GM23338 (cell line): ENCODE measurements at regions not wholly inside any gene's neighbourhood (a gene's known extent, or its start where the extent isn't known, plus 50 kb on each side); places are given as distances from the start of the nearest gene placed in this dataset.

Source experiments
- ATAC-seq: fragments of 200-7000 bp; cut with Tn5 transposase; 3 replicates; pipeline ENCODE4 v1.9.1; 2020
- DNase-seq: peaks from one replicate; pipeline ENCODE4 v3.0.0-alpha.2; 2015; ENCODE audit warnings: low spot score
- H2AFZ ChIP-seq: fragments of 200-600 bp; sonication (generic); 2 replicates; pipeline ENCODE4 v1.8.0; 2016; ENCODE audit warnings: antibody characterized with exemption, mild to moderate bottlenecking, moderate library complexity
- H3F3A ChIP-seq: fragments of 200-600 bp; sonication (generic); replicated peaks from 2 replicates; pipeline ENCODE4 v1.8.0; 2017; ENCODE audit warnings: antibody characterized with exemption, mixed run types, low read depth
- H3K27ac ChIP-seq: fragments of 200-600 bp; sonication (generic); 2 replicates; pipeline ENCODE4 v1.6.1; 2016; ENCODE audit warnings: low read depth
- H3K27me3 ChIP-seq: fragments of 200-600 bp; sonication (generic); 2 replicates; pipeline ENCODE4 v1.8.0; 2016; ENCODE audit warnings: mild to moderate bottlenecking, mixed run types, moderate library complexity; ENCODE audit not compliant: insufficient read depth
- H3K36me3 ChIP-seq: fragments of 200-600 bp; sonication (generic); 2 replicates; pipeline ENCODE4 v1.8.0; 2016; ENCODE audit warnings: mild to moderate bottlenecking; ENCODE audit not compliant: insufficient read depth
- H3K4me1 ChIP-seq: fragments of 200-600 bp; sonication (generic); 2 replicates; pipeline ENCODE4 v1.8.0; 2016; ENCODE audit warnings: mild to moderate bottlenecking, moderate library complexity; ENCODE audit not compliant: insufficient read depth
- H3K4me2 ChIP-seq: fragments of 200-600 bp; sonication (generic); 2 replicates; pipeline ENCODE4 v1.7.1; 2017; ENCODE audit warnings: mixed run types
- H3K4me3 ChIP-seq: fragments of 200-600 bp; sonication (generic); 2 replicates; pipeline ENCODE4 v1.6.1; 2016; ENCODE audit warnings: mixed run types
- H3K79me2 ChIP-seq: fragments of 200-600 bp; sonication (generic); replicated peaks from 2 replicates; pipeline ENCODE4 v1.8.0; 2017; ENCODE audit warnings: mild to moderate bottlenecking; ENCODE audit not compliant: insufficient read depth
- H3K9me2 ChIP-seq: fragments of 200-600 bp; sonication (generic); 2 replicates; pipeline ENCODE4 v1.8.0; 2017; ENCODE audit not compliant: insufficient read depth
- H4K20me1 ChIP-seq: fragments of 200-600 bp; sonication (generic); replicated peaks from 2 replicates; pipeline ENCODE4 v1.8.0; 2017; ENCODE audit warnings: mild to moderate bottlenecking; ENCODE audit not compliant: insufficient read depth
- H3K27ac Mint-ChIP-seq: 2 replicates; pipeline ENCODE4 v1.8.0; 2020; ENCODE audit warnings: inconsistent platforms, mild to moderate bottlenecking, moderate library complexity, mixed read lengths
- H3K27me3 Mint-ChIP-seq: 3 replicates; pipeline ENCODE4 v1.8.0; 2022; ENCODE audit warnings: low read depth, mild to moderate bottlenecking, moderate library complexity, mixed read lengths, inconsistent platforms; ENCODE audit not compliant: insufficient read depth, poor library complexity
- H3K36me3 Mint-ChIP-seq: 3 replicates; pipeline ENCODE4 v1.8.0; 2021; ENCODE audit warnings: low read depth, mild to moderate bottlenecking, inconsistent platforms, moderate library complexity, mixed read lengths
- H3K4me1 Mint-ChIP-seq: 3 replicates; pipeline ENCODE4 v1.8.0; 2020; ENCODE audit warnings: mild to moderate bottlenecking, inconsistent platforms, mixed read lengths
- H3K4me3 Mint-ChIP-seq: 3 replicates; pipeline ENCODE4 v1.8.0; 2021; ENCODE audit warnings: moderate library complexity, mild to moderate bottlenecking, inconsistent platforms, mixed read lengths
- H3K9me3 Mint-ChIP-seq: 3 replicates; pipeline ENCODE4 v1.8.0; 2020; ENCODE audit warnings: moderate library complexity, mild to moderate bottlenecking, inconsistent platforms, mixed read lengths
- CREB1 ChIP-seq: fragments of 250-450 bp; sonication (Bioruptor Pico); IDR thresholded peaks from 2 replicates; pipeline ENCODE4 v1.5.0; 2020; ENCODE audit warnings: low read depth, mild to moderate bottlenecking, moderate library complexity
- CTCF ChIP-seq, 2 experiments: fragments of 200-600 bp in 1 of 2; sonication (generic) in 1 of 2; conservative IDR thresholded peaks; 2 replicates each; pipeline versions ENCODE4 v1.5.1 to v1.6.1; 2016 to 2017; ENCODE audit warnings: antibody characterized with exemption in 2 of 2, low read depth in 2 of 2, mild to moderate bottlenecking in 2 of 2, moderate library complexity in 1 of 2
- ETS1 ChIP-seq: IDR thresholded peaks from 2 replicates; pipeline ENCODE4 v1.6.1; 2016; ENCODE audit warnings: antibody characterized with exemption
- EZH2 ChIP-seq: fragments of 200-600 bp; sonication (generic); IDR thresholded peaks from one replicate; pipeline ENCODE4 v1.8.0; 2017; ENCODE audit warnings: antibody characterized with exemption, mild to moderate bottlenecking, low read depth; ENCODE audit not compliant: unreplicated experiment
- EZH2phosphoT487 ChIP-seq: fragments of 200-600 bp; sonication (generic); IDR thresholded peaks from one replicate; pipeline ENCODE4 v1.8.1; 2018; ENCODE audit warnings: antibody characterized with exemption; ENCODE audit not compliant: unreplicated experiment
- JUNB ChIP-seq: IDR thresholded peaks from one replicate; pipeline ENCODE4 v1.6.1; 2016; ENCODE audit warnings: antibody characterized with exemption; ENCODE audit not compliant: unreplicated experiment
- NANOG ChIP-seq: IDR thresholded peaks from 2 replicates; pipeline ENCODE4 v1.6.1; 2016; ENCODE audit warnings: antibody characterized with exemption, borderline replicate concordance
- POLR2AphosphoS5 ChIP-seq: IDR thresholded peaks from 2 replicates; pipeline ENCODE4 v1.6.1; 2016; ENCODE audit warnings: antibody characterized with exemption, low read depth
- REST ChIP-seq: IDR thresholded peaks from one replicate; pipeline ENCODE4 v1.6.1; 2018; ENCODE audit warnings: antibody characterized with exemption; ENCODE audit not compliant: unreplicated experiment
- STAT1 ChIP-seq: IDR thresholded peaks from one replicate; pipeline ENCODE4 v1.6.1; 2016; ENCODE audit warnings: antibody characterized with exemption; ENCODE audit not compliant: unreplicated experiment
- ZNF114 ChIP-seq: fragments of 250-450 bp; sonication (Bioruptor Pico); IDR thresholded peaks from 2 replicates; pipeline ENCODE4 v1.5.0; 2020; ENCODE audit warnings: mild to moderate bottlenecking, moderate library complexity
- ZNF331 ChIP-seq: fragments of 250-450 bp; sonication (Bioruptor Pico); IDR thresholded peaks from 2 replicates; pipeline ENCODE4 v1.5.0; 2020; ENCODE audit warnings: low read depth, mild to moderate bottlenecking, moderate library complexity
- ZNF462 ChIP-seq: fragments of 250-450 bp; sonication (Bioruptor Pico); IDR thresholded peaks from 2 replicates; pipeline ENCODE4 v1.5.0; 2020; ENCODE audit warnings: mild to moderate bottlenecking, moderate library complexity

- no peak overlapping the region for H3K4me2 ChIP-seq
Observed at GRCh38 chr12:100675432-100675831, 101.9 kb downstream of the GAS2L3 start.

More at GRCh38 chr12:100675432-100675831, 101.9 kb downstream of the GAS2L3 start:
- no peaks in the 10 kb centered on the region for H3K36me3 ChIP-seq
- Mint-ChIP-seq H3K9me3 (peaks cover 5% of the 10 kb centered on the region; the same call in 1 of the 3 replicates), H3K27ac (no peak overlapping the region), H3K4me1 (no peaks in the 10 kb centered on the region), H3K36me3 (no peaks in the 10 kb centered on the region; the same call in 2 of the 3 replicates), H3K27me3 (peaks cover 4% of the 10 kb centered on the region), H3K4me3 (no peak overlapping the region)
- DNase-seq = no peak
- H4K20me1 ChIP-seq = no peaks in the 10 kb centered on the region
- H3K27ac ChIP-seq = no peak overlapping the region
- H3K4me3 ChIP-seq = no peak overlapping the region
- H3K4me1 ChIP-seq = no peaks in the 10 kb centered on the region
- H3K9me2 ChIP-seq = no peaks in the 10 kb centered on the region
- no peak for ATAC-seq
- no peaks in the 10 kb centered on the region for H3K79me2 ChIP-seq
- H2AFZ ChIP-seq = no peak overlapping the region
- no peaks in the 10 kb centered on the region for H3F3A ChIP-seq
- no peak for TF ChIP-seq JUNB
- TF ChIP-seq CTCF (conservative IDR thresholded peaks at IDR 0.05; ENCODE audit: low read depth in 2 of 2) = no peak
- TF ChIP-seq EZH2 = no peak
- TF ChIP-seq ZNF462 (CRISPR knock-in tag) = no peak
- no peak for TF ChIP-seq ZNF114 (CRISPR knock-in tag)
- TF ChIP-seq REST = no peak
- TF ChIP-seq CREB1 (CRISPR knock-in tag) = no peak
- no peak for TF ChIP-seq POLR2AphosphoS5
- no peak for TF ChIP-seq NANOG
- no peak for TF ChIP-seq EZH2phosphoT487
- TF ChIP-seq ZNF331 = no peak
- no peak for TF ChIP-seq STAT1
- TF ChIP-seq ETS1 = no peak
- H3K27me3 ChIP-seq = no peaks in the 10 kb centered on the region
